ENCODE measurements at regions not wholly inside any gene's neighbourhood (a gene's known extent, or its start where the extent isn't known, plus 50 kb on each side); places are given as distances from the start of the nearest gene placed in this dataset.

- no peak for TF ChIP-seq CTCF (IDR thresholded peaks at IDR 0.05)
- no peak for TF ChIP-seq POLR2AphosphoS5 (IDR thresholded peaks at IDR 0.05)
- TF ChIP-seq POLR2A (IDR thresholded peaks at IDR 0.05): no peak
- no peak for TF ChIP-seq EP300 (IDR thresholded peaks at IDR 0.05)
Measured at GRCh38 chr6:30418448-30418847, 70.9 kb upstream of the HLA-E start.
